ENCODE measurements at regions not wholly inside any gene's neighbourhood (a gene's known extent, or its start where the extent isn't known, plus 50 kb on each side); places are given as distances from the start of the nearest gene placed in this dataset.
"Not testable (repeated sequence)": the region's sequence is repeated elsewhere in the genome, so short reads cannot be mapped to it uniquely, and the experiment has no call there.

- Histone ChIP-seq H3K36me3 (replicated peaks) (no peaks in the 10 kb centered on the region), H3K27me3 (ENCODE audit: low read depth) (no peaks in the 10 kb centered on the region), H3K4me1 (no peaks in the 10 kb centered on the region), H3K9me3 (no peaks in the 10 kb centered on the region), H3K4me3 (no peak overlapping the region)
- DNase-seq (ENCODE audit: low spot score in 2 of 2): no peak
- in situ Hi-C loops (cut with MboI; ENCODE audit: low sequenced_read_pairs): no loop called here
Observed at GRCh38 chr7:86137343-86137742, 506.4 kb upstream of the GRM3 start.

- Histone ChIP-seq H3K4me1 (no peaks in the 10 kb centered on the region), H3K9me3 (no peaks in the 10 kb centered on the region), H3K4me3 (no peak overlapping the region), H3K36me3 (replicated peaks) (no peaks in the 10 kb centered on the region), H3K27me3 (ENCODE audit: low read depth) (no peaks in the 10 kb centered on the region)
- no peak for DNase-seq (ENCODE audit: low spot score in 2 of 2)
- in situ Hi-C loops (cut with MboI; ENCODE audit: low sequenced_read_pairs): no loop called here
Observed at GRCh38 chr7:86130268-86130667, 513.4 kb upstream of the GRM3 start.

GRCh38 chr7:86123476-86123875 lies 520.2 kb upstream of the GRM3 start:
- H3K4me1 ChIP-seq: no peaks in the 10 kb centered on the region
- no peak for DNase-seq (ENCODE audit: low spot score in 2 of 2)
- in situ Hi-C loops (cut with MboI; ENCODE audit: low sequenced_read_pairs): no loop called here
- no peaks in the 10 kb centered on the region for H3K36me3 ChIP-seq (replicated peaks)
- no peak overlapping the region for H3K4me3 ChIP-seq
- H3K9me3 ChIP-seq: no peaks in the 10 kb centered on the region
- no peaks in the 10 kb centered on the region for H3K27me3 ChIP-seq (ENCODE audit: low read depth)

- Histone ChIP-seq H3K36me3 (replicated peaks) (no peaks in the 10 kb centered on the region), H3K27me3 (ENCODE audit: low read depth) (no peaks in the 10 kb centered on the region), H3K4me3 (no peak overlapping the region), H3K9me3 (no peaks in the 10 kb centered on the region), H3K4me1 (no peaks in the 10 kb centered on the region)
- in situ Hi-C loops (cut with MboI; ENCODE audit: low sequenced_read_pairs): no loop called here
- DNase-seq (ENCODE audit: low spot score in 2 of 2): no peak
Observed at GRCh38 chr7:86094166-86094669, 549.5 kb upstream of the GRM3 start.

GRCh38 chr7:86091369-86091768 lies 552.3 kb upstream of the GRM3 start:
- Histone ChIP-seq H3K27me3 (ENCODE audit: low read depth) (no peaks in the 10 kb centered on the region), H3K4me3 (no peak overlapping the region), H3K36me3 (replicated peaks) (no peaks in the 10 kb centered on the region), H3K4me1 (no peaks in the 10 kb centered on the region), H3K9me3 (no peaks in the 10 kb centered on the region)
- in situ Hi-C loops (cut with MboI; ENCODE audit: low sequenced_read_pairs): no loop called here
- DNase-seq (ENCODE audit: low spot score in 2 of 2): no peak

GRCh38 chr7:86089455-86089854 lies 554.3 kb upstream of the GRM3 start:
- in situ Hi-C loops (cut with MboI; ENCODE audit: low sequenced_read_pairs): no loop called here

GRCh38 chr7:86064572-86064971 lies 579.1 kb upstream of the GRM3 start:
- H3K36me3 ChIP-seq (replicated peaks); H3K9me3 ChIP-seq; in situ Hi-C loops (cut with MboI; ENCODE audit: low sequenced_read_pairs); H3K4me3 ChIP-seq; H3K27me3 ChIP-seq (ENCODE audit: low read depth); DNase-seq (ENCODE audit: low spot score in 2 of 2); H3K4me1 ChIP-seq: not testable (repeated sequence)

More at GRCh38 chr7:86089455-86089854, 554.3 kb upstream of the GRM3 start:
- Histone ChIP-seq H3K27me3 (ENCODE audit: low read depth) (no peaks in the 10 kb centered on the region), H3K9me3 (no peaks in the 10 kb centered on the region), H3K4me3 (no peak overlapping the region), H3K4me1 (no peaks in the 10 kb centered on the region), H3K36me3 (replicated peaks) (no peaks in the 10 kb centered on the region)
- no peak for DNase-seq (ENCODE audit: low spot score in 2 of 2)

- in situ Hi-C loops (cut with MboI; ENCODE audit: low sequenced_read_pairs): no loop called here
- Histone ChIP-seq H3K4me1 (no peaks in the 10 kb centered on the region), H3K4me3 (no peak overlapping the region), H3K9me3 (no peaks in the 10 kb centered on the region; the same call in 1 of the 2 replicates), H3K36me3 (replicated peaks) (no peaks in the 10 kb centered on the region), H3K27me3 (ENCODE audit: low read depth) (no peaks in the 10 kb centered on the region)
- no peak for DNase-seq (ENCODE audit: low spot score in 2 of 2)
Observed at GRCh38 chr7:86058649-86059048, 585.1 kb upstream of the GRM3 start.

- Histone ChIP-seq H3K27me3 (ENCODE audit: low read depth) (no peaks in the 10 kb centered on the region), H3K9me3 (no peaks in the 10 kb centered on the region), H3K4me3 (no peak overlapping the region), H3K36me3 (replicated peaks) (no peaks in the 10 kb centered on the region), H3K4me1 (no peaks in the 10 kb centered on the region)
- DNase-seq (ENCODE audit: low spot score in 2 of 2): no peak
- in situ Hi-C loops (cut with MboI; ENCODE audit: low sequenced_read_pairs): no loop called here
Observed at GRCh38 chr7:86050918-86051317, 592.8 kb upstream of the GRM3 start.

- no peaks in the 10 kb centered on the region for H3K36me3 ChIP-seq (replicated peaks)
- H3K4me3 ChIP-seq: no peak overlapping the region
- in situ Hi-C loops (cut with MboI; ENCODE audit: low sequenced_read_pairs): no loop called here
- H3K9me3 ChIP-seq: no peaks in the 10 kb centered on the region
- no peaks in the 10 kb centered on the region for H3K27me3 ChIP-seq (ENCODE audit: low read depth)
- H3K4me1 ChIP-seq: no peaks in the 10 kb centered on the region
- no peak for DNase-seq (ENCODE audit: low spot score in 2 of 2)
Observed at GRCh38 chr7:86049910-86050309, 593.8 kb upstream of the GRM3 start.

- H3K4me3 ChIP-seq; H3K27me3 ChIP-seq (ENCODE audit: low read depth); DNase-seq (ENCODE audit: low spot score in 2 of 2); H3K9me3 ChIP-seq; H3K4me1 ChIP-seq; in situ Hi-C loops (cut with MboI; ENCODE audit: low sequenced_read_pairs); H3K36me3 ChIP-seq (replicated peaks): not testable (repeated sequence)
Observed at GRCh38 chr7:86045197-86045596, 598.5 kb upstream of the GRM3 start.

- Histone ChIP-seq H3K9me3 (no peaks in the 10 kb centered on the region; the same call in 1 of the 2 replicates), H3K27me3 (ENCODE audit: low read depth) (no peaks in the 10 kb centered on the region), H3K4me3 (no peak overlapping the region), H3K4me1 (no peaks in the 10 kb centered on the region), H3K36me3 (replicated peaks) (no peaks in the 10 kb centered on the region)
- in situ Hi-C loops (cut with MboI; ENCODE audit: low sequenced_read_pairs): no loop called here
- DNase-seq (ENCODE audit: low spot score in 2 of 2): no peak
Observed at GRCh38 chr7:86025807-86026206, 617.9 kb upstream of the GRM3 start.

GRCh38 chr7:86013662-86014061 lies 630.0 kb upstream of the GRM3 start:
- H3K9me3 ChIP-seq: no peaks in the 10 kb centered on the region
- in situ Hi-C loops (cut with MboI; ENCODE audit: low sequenced_read_pairs): no loop called here
- H3K4me3 ChIP-seq: no peak overlapping the region
- H3K4me1 ChIP-seq: no peaks in the 10 kb centered on the region; the same call in 1 of the 2 replicates
- no peaks in the 10 kb centered on the region for H3K27me3 ChIP-seq (ENCODE audit: low read depth)
- no peaks in the 10 kb centered on the region for H3K36me3 ChIP-seq (replicated peaks)
- no peak for DNase-seq (ENCODE audit: low spot score in 2 of 2)

GRCh38 chr7:86012971-86013370 lies 630.7 kb upstream of the GRM3 start:
- no peaks in the 10 kb centered on the region for H3K27me3 ChIP-seq (ENCODE audit: low read depth)
- H3K4me3 ChIP-seq: no peak overlapping the region
- no peak for DNase-seq (ENCODE audit: low spot score in 2 of 2)
- H3K4me1 ChIP-seq: no peaks in the 10 kb centered on the region; the same call in 1 of the 2 replicates
- no peaks in the 10 kb centered on the region for H3K9me3 ChIP-seq
- H3K36me3 ChIP-seq (replicated peaks): no peaks in the 10 kb centered on the region
- in situ Hi-C loops (cut with MboI; ENCODE audit: low sequenced_read_pairs): no loop called here

- DNase-seq (ENCODE audit: low spot score in 2 of 2): no peak
- H3K4me3 ChIP-seq: no peak overlapping the region
- no peaks in the 10 kb centered on the region for H3K36me3 ChIP-seq (replicated peaks)
- H3K4me1 ChIP-seq: no peaks in the 10 kb centered on the region; the same call in 1 of the 2 replicates
- H3K9me3 ChIP-seq: no peaks in the 10 kb centered on the region
- in situ Hi-C loops (cut with MboI; ENCODE audit: low sequenced_read_pairs): no loop called here
- no peaks in the 10 kb centered on the region for H3K27me3 ChIP-seq (ENCODE audit: low read depth)
Observed at GRCh38 chr7:86008898-86009297, 634.8 kb upstream of the GRM3 start.

All from HAP-1 (cell line).